Activated naive CD4-positive, alpha-beta T cell treated with anti-CD3 and anti-CD28 coated beads, Interleukin-2, amount 10 ng/mL, durations not matched to agents 7 days and 5 days (primary cell): ENCODE measurements at regions not wholly inside any gene's neighbourhood (a gene's known extent, or its start where the extent isn't known, plus 50 kb on each side); places are given as distances from the start of the nearest gene placed in this dataset.
"Not testable (repeated sequence)": the region's sequence is repeated elsewhere in the genome, so short reads cannot be mapped to it uniquely, and the experiment has no call there.

Source experiments
- CTCF ChIA-PET: fragments of 350-600 bp; sonication (Branson Sonifier 250); formaldehyde crosslinking; loops from one replicate; lab custom pipeline; 2021; ENCODE audit warnings: antibody characterized with exemption; lab: Charles Lee
- DNase-seq: peaks from one replicate; pipeline ENCODE4 v3.0.0-alpha.2; 2020
- H3K27ac Mint-ChIP-seq: one replicate; pipeline ENCODE4 v1.8.0; 2021; ENCODE audit warnings: mild to moderate bottlenecking, moderate library complexity, mixed read lengths
- H3K27me3 Mint-ChIP-seq: one replicate; pipeline ENCODE4 v1.8.0; 2021; ENCODE audit warnings: mild to moderate bottlenecking, mixed read lengths
- H3K36me3 Mint-ChIP-seq: one replicate; pipeline ENCODE4 v1.8.0; 2021; ENCODE audit warnings: mixed read lengths
- H3K4me1 Mint-ChIP-seq: one replicate; pipeline ENCODE4 v1.8.0; 2021; ENCODE audit warnings: mixed read lengths
- H3K4me3 Mint-ChIP-seq: one replicate; pipeline ENCODE4 v1.8.0; 2021; ENCODE audit warnings: mild to moderate bottlenecking, moderate library complexity, mixed read lengths
- H3K9me3 Mint-ChIP-seq: one replicate; pipeline ENCODE4 v1.8.0; 2021; ENCODE audit warnings: mixed read lengths

- no peak overlapping the region for H3K4me3 Mint-ChIP-seq
- no peaks in the 10 kb centered on the region for H3K4me1 Mint-ChIP-seq
- DNase-seq, result no peak
- CTCF ChIA-PET, result no interaction called here
- no peak overlapping the region for H3K27ac Mint-ChIP-seq
- H3K27me3 Mint-ChIP-seq, result no peaks in the 10 kb centered on the region
- H3K9me3 Mint-ChIP-seq, result peaks cover 12% of the 10 kb centered on the region
- H3K36me3 Mint-ChIP-seq, result no peaks in the 10 kb centered on the region
Observed at GRCh38 chr22:34620161-34620560, 445.8 kb upstream of the ISX start.

GRCh38 chr22:34620832-34621231 is 445.1 kb upstream of the ISX start:
- Mint-ChIP-seq H3K9me3 (peaks cover 12% of the 10 kb centered on the region), H3K27ac (no peak overlapping the region), H3K4me3 (no peak overlapping the region), H3K36me3 (no peaks in the 10 kb centered on the region), H3K4me1 (no peaks in the 10 kb centered on the region), H3K27me3 (no peaks in the 10 kb centered on the region)
- DNase-seq, result no peak
- CTCF ChIA-PET, result no interaction called here

GRCh38 chr22:34622602-34623001 is 443.4 kb upstream of the ISX start:
- Mint-ChIP-seq H3K27me3 (no peaks in the 10 kb centered on the region), H3K4me3 (no peak overlapping the region), H3K9me3 (peaks cover 19% of the 10 kb centered on the region), H3K27ac (no peak overlapping the region), H3K4me1 (no peaks in the 10 kb centered on the region), H3K36me3 (no peaks in the 10 kb centered on the region)
- CTCF ChIA-PET, result no interaction called here
- no peak for DNase-seq

- CTCF ChIA-PET, result no interaction called here
- H3K4me3 Mint-ChIP-seq, result no peak overlapping the region
Observed at GRCh38 chr22:34623580-34623979, 442.4 kb upstream of the ISX start.

GRCh38 chr22:34625892-34626291 is 440.1 kb upstream of the ISX start:
- H3K36me3 Mint-ChIP-seq, H3K4me3 Mint-ChIP-seq, H3K27me3 Mint-ChIP-seq, H3K4me1 Mint-ChIP-seq, DNase-seq, H3K27ac Mint-ChIP-seq, CTCF ChIA-PET: not testable (repeated sequence)
- peaks cover 22% of the 10 kb centered on the region for H3K9me3 Mint-ChIP-seq

More at GRCh38 chr22:34623580-34623979, 442.4 kb upstream of the ISX start:
- H3K9me3 Mint-ChIP-seq, result peaks cover 22% of the 10 kb centered on the region
- DNase-seq, result no peak
- H3K4me1 Mint-ChIP-seq, result no peaks in the 10 kb centered on the region
- H3K27ac Mint-ChIP-seq, result no peak overlapping the region
- no peaks in the 10 kb centered on the region for H3K27me3 Mint-ChIP-seq
- no peaks in the 10 kb centered on the region for H3K36me3 Mint-ChIP-seq

- Mint-ChIP-seq H3K27ac (no peak overlapping the region), H3K36me3 (no peaks in the 10 kb centered on the region)
- CTCF ChIA-PET, result no interaction called here
Observed at GRCh38 chr22:34638128-34638527, 427.8 kb upstream of the ISX start.

GRCh38 chr22:34639911-34640310 is 426.0 kb upstream of the ISX start:
- Mint-ChIP-seq H3K36me3 (no peaks in the 10 kb centered on the region), H3K27me3 (no peaks in the 10 kb centered on the region), H3K4me1 (no peaks in the 10 kb centered on the region), H3K27ac (no peak overlapping the region), H3K9me3 (peaks cover 12% of the 10 kb centered on the region), H3K4me3 (no peak overlapping the region)
- CTCF ChIA-PET, result no interaction called here
- DNase-seq, result no peak

More at GRCh38 chr22:34638128-34638527, 427.8 kb upstream of the ISX start:
- no peak overlapping the region for H3K4me3 Mint-ChIP-seq
- no peaks in the 10 kb centered on the region for H3K4me1 Mint-ChIP-seq
- peaks cover 15% of the 10 kb centered on the region for H3K9me3 Mint-ChIP-seq
- DNase-seq, result no peak
- H3K27me3 Mint-ChIP-seq, result no peaks in the 10 kb centered on the region

- Mint-ChIP-seq H3K27me3 (no peaks in the 10 kb centered on the region), H3K9me3 (peaks cover 5% of the 10 kb centered on the region), H3K4me3 (no peak overlapping the region), H3K27ac (no peak overlapping the region), H3K4me1 (no peaks in the 10 kb centered on the region), H3K36me3 (no peaks in the 10 kb centered on the region)
- DNase-seq, result no peak
- CTCF ChIA-PET, result no interaction called here
Observed at GRCh38 chr22:34645375-34645774, 420.6 kb upstream of the ISX start.

- no peaks in the 10 kb centered on the region for H3K27me3 Mint-ChIP-seq
- H3K9me3 Mint-ChIP-seq, result peaks cover 6% of the 10 kb centered on the region
- no peaks in the 10 kb centered on the region for H3K36me3 Mint-ChIP-seq
- no peak overlapping the region for H3K27ac Mint-ChIP-seq
- no peaks in the 10 kb centered on the region for H3K4me1 Mint-ChIP-seq
- CTCF ChIA-PET, result no interaction called here
- H3K4me3 Mint-ChIP-seq, result no peak overlapping the region
- no peak for DNase-seq
Observed at GRCh38 chr22:34669001-34669400, 397.0 kb upstream of the ISX start.

GRCh38 chr22:34683031-34683430 is 382.9 kb upstream of the ISX start:
- H3K36me3 Mint-ChIP-seq, DNase-seq, H3K27ac Mint-ChIP-seq, H3K4me1 Mint-ChIP-seq, H3K9me3 Mint-ChIP-seq, H3K4me3 Mint-ChIP-seq, H3K27me3 Mint-ChIP-seq, CTCF ChIA-PET: not testable (repeated sequence)

- H3K36me3 Mint-ChIP-seq, H3K9me3 Mint-ChIP-seq, DNase-seq, CTCF ChIA-PET, H3K4me1 Mint-ChIP-seq, H3K4me3 Mint-ChIP-seq, H3K27me3 Mint-ChIP-seq, H3K27ac Mint-ChIP-seq: not testable (repeated sequence)
Observed at GRCh38 chr22:34684278-34684677, 381.7 kb upstream of the ISX start.

- H3K4me1 Mint-ChIP-seq, result no peaks in the 10 kb centered on the region
- H3K4me3 Mint-ChIP-seq, result no peak overlapping the region
- H3K9me3 Mint-ChIP-seq, result no peaks in the 10 kb centered on the region
- no peaks in the 10 kb centered on the region for H3K27me3 Mint-ChIP-seq
- CTCF ChIA-PET, result no interaction called here
- H3K27ac Mint-ChIP-seq, result no peak overlapping the region
- H3K36me3 Mint-ChIP-seq, result no peaks in the 10 kb centered on the region
- no peak for DNase-seq
Observed at GRCh38 chr22:34687116-34687515, 378.8 kb upstream of the ISX start.

GRCh38 chr22:34688825-34689224 is 377.1 kb upstream of the ISX start:
- no peaks in the 10 kb centered on the region for H3K27me3 Mint-ChIP-seq
- no peaks in the 10 kb centered on the region for H3K4me1 Mint-ChIP-seq
- H3K4me3 Mint-ChIP-seq, result no peak overlapping the region
- H3K27ac Mint-ChIP-seq, result no peak overlapping the region
- CTCF ChIA-PET, result no interaction called here
- no peaks in the 10 kb centered on the region for H3K36me3 Mint-ChIP-seq
- H3K9me3 Mint-ChIP-seq, result peaks cover 2% of the 10 kb centered on the region
- DNase-seq, result no peak

GRCh38 chr22:34696557-34696956 is 369.4 kb upstream of the ISX start:
- H3K36me3 Mint-ChIP-seq, result no peaks in the 10 kb centered on the region
- H3K27me3 Mint-ChIP-seq, result no peaks in the 10 kb centered on the region
- H3K4me3 Mint-ChIP-seq, result no peak overlapping the region
- peaks cover 23% of the 10 kb centered on the region for H3K9me3 Mint-ChIP-seq
- H3K4me1 Mint-ChIP-seq, result no peaks in the 10 kb centered on the region
- CTCF ChIA-PET, result no interaction called here
- DNase-seq, result no peak
- no peak overlapping the region for H3K27ac Mint-ChIP-seq

GRCh38 chr22:34702279-34702678 is 363.7 kb upstream of the ISX start:
- Mint-ChIP-seq H3K9me3 (peaks cover 13% of the 10 kb centered on the region), H3K27ac (no peak overlapping the region), H3K4me3 (no peak overlapping the region), H3K36me3 (no peaks in the 10 kb centered on the region), H3K27me3 (no peaks in the 10 kb centered on the region), H3K4me1 (no peaks in the 10 kb centered on the region)
- CTCF ChIA-PET, result no interaction called here
- DNase-seq, result no peak

- H3K4me1 Mint-ChIP-seq, result no peaks in the 10 kb centered on the region
- no peak overlapping the region for H3K4me3 Mint-ChIP-seq
- no peaks in the 10 kb centered on the region for H3K36me3 Mint-ChIP-seq
- no peak for DNase-seq
- no peaks in the 10 kb centered on the region for H3K27me3 Mint-ChIP-seq
- no peak overlapping the region for H3K27ac Mint-ChIP-seq
- CTCF ChIA-PET, result no interaction called here
- peaks cover 7% of the 10 kb centered on the region for H3K9me3 Mint-ChIP-seq
Observed at GRCh38 chr22:34709641-34710040, 356.3 kb upstream of the ISX start.
